Ishikawa (cell line): ENCODE measurements at regions not wholly inside any gene's neighbourhood (a gene's known extent, or its start where the extent isn't known, plus 50 kb on each side); places are given as distances from the start of the nearest gene placed in this dataset.

Experiments used
- CEBPB ChIP-seq: IDR thresholded peaks from 2 replicates; pipeline ENCODE4 v1.6.1; 2012
- CREB1 ChIP-seq: IDR thresholded peaks from 2 replicates; pipeline ENCODE4 v1.6.1; 2012; ENCODE audit warnings: low read depth
- EGR1 ChIP-seq: IDR thresholded peaks from 2 replicates; pipeline ENCODE4 v1.6.1; 2012
- EP300 ChIP-seq: IDR thresholded peaks from 2 replicates; pipeline ENCODE4 v1.6.1; 2012; ENCODE audit warnings: borderline replicate concordance
- FOXM1 ChIP-seq: IDR thresholded peaks from 2 replicates; pipeline ENCODE4 v1.6.1; 2012; ENCODE audit warnings: low read depth, borderline replicate concordance
- NFIC ChIP-seq: IDR thresholded peaks from 2 replicates; pipeline ENCODE4 v1.6.1; 2012
- RAD21 ChIP-seq: IDR thresholded peaks from 2 replicates; pipeline ENCODE4 v1.6.1; 2012; ENCODE audit warnings: low read depth
- TAF1 ChIP-seq: IDR thresholded peaks from 2 replicates; pipeline ENCODE4 v1.6.1; 2012; ENCODE audit warnings: low read depth, mild to moderate bottlenecking
- TCF12 ChIP-seq: IDR thresholded peaks from 2 replicates; pipeline ENCODE4 v1.6.1; 2012; ENCODE audit warnings: low read depth
- TEAD4 ChIP-seq: IDR thresholded peaks from 2 replicates; pipeline ENCODE4 v1.6.1; 2012
- YY1 ChIP-seq: IDR thresholded peaks from 2 replicates; pipeline ENCODE4 v1.6.1; 2012; ENCODE audit warnings: low read depth
- ZBTB7A ChIP-seq: IDR thresholded peaks from 2 replicates; pipeline ENCODE4 v1.6.1; 2012; ENCODE audit warnings: low read depth
- TF ChIP-seq, protein P1 (sequence below): IDR thresholded peaks from 2 replicates; pipeline ENCODE4 v1.6.1; 2012; ENCODE audit warnings: low read depth, mild to moderate bottlenecking
- TF ChIP-seq, protein P2 (sequence below): IDR thresholded peaks from 2 replicates; pipeline ENCODE4 v1.6.1; 2012
- TF ChIP-seq, protein P3 (sequence below): IDR thresholded peaks from 2 replicates; pipeline ENCODE4 v1.6.1; 2012

DNA sequence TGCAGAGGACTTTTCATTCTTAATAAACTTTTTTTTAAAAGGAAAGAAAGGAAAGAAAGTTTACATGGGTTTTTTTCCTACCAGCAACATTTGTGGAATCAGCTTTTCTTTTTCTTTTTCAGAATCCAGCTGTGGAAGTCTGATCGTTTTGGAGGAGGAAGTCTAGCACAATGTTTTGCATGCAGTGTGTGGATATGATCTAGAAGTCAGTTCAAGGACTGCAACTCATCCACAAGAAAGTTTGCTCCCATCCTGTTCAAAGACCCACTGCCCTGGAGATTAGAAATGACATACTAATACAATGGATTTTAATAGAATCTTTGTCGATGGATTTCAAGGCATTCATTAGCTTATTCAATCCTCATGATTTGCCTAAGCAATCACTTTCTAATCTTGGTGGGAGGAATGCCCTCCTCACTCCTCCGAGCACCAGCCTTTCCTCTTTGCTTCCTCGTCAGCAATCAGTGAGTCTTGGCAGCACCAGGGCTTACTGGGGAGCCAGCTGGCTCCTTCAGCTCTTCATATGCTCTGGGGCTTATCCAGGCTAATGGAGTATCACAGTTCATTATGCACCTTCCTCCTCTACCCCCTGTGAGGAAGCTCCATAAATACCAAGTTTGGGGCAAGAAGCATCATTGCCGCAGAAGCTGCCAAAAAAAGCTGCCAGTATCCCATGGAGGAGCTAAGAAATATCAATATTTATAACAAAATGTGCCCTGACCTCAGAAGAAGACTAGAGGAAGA, 392.3 kb upstream of the PKN2 start:
- TF ChIP-seq RAD21: no peak
- no peak for TF ChIP-seq TAF1
- TF ChIP-seq CREB1: no peak
- TF ChIP-seq NFIC: no peak
- TF ChIP-seq EGR1: no peak
- no peak for TF ChIP-seq EP300
- TF ChIP-seq, protein P1, sequence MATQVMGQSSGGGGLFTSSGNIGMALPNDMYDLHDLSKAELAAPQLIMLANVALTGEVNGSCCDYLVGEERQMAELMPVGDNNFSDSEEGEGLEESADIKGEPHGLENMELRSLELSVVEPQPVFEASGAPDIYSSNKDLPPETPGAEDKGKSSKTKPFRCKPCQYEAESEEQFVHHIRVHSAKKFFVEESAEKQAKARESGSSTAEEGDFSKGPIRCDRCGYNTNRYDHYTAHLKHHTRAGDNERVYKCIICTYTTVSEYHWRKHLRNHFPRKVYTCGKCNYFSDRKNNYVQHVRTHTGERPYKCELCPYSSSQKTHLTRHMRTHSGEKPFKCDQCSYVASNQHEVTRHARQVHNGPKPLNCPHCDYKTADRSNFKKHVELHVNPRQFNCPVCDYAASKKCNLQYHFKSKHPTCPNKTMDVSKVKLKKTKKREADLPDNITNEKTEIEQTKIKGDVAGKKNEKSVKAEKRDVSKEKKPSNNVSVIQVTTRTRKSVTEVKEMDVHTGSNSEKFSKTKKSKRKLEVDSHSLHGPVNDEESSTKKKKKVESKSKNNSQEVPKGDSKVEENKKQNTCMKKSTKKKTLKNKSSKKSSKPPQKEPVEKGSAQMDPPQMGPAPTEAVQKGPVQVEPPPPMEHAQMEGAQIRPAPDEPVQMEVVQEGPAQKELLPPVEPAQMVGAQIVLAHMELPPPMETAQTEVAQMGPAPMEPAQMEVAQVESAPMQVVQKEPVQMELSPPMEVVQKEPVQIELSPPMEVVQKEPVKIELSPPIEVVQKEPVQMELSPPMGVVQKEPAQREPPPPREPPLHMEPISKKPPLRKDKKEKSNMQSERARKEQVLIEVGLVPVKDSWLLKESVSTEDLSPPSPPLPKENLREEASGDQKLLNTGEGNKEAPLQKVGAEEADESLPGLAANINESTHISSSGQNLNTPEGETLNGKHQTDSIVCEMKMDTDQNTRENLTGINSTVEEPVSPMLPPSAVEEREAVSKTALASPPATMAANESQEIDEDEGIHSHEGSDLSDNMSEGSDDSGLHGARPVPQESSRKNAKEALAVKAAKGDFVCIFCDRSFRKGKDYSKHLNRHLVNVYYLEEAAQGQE: no peak
- TF ChIP-seq YY1: no peak
- no peak for TF ChIP-seq TEAD4
- TF ChIP-seq, protein P2, sequence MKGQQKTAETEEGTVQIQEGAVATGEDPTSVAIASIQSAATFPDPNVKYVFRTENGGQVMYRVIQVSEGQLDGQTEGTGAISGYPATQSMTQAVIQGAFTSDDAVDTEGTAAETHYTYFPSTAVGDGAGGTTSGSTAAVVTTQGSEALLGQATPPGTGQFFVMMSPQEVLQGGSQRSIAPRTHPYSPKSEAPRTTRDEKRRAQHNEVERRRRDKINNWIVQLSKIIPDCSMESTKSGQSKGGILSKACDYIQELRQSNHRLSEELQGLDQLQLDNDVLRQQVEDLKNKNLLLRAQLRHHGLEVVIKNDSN: no peak
- no peak for TF ChIP-seq CEBPB
- no peak for TF ChIP-seq FOXM1
- TF ChIP-seq TCF12: no peak
- TF ChIP-seq, protein P3, sequence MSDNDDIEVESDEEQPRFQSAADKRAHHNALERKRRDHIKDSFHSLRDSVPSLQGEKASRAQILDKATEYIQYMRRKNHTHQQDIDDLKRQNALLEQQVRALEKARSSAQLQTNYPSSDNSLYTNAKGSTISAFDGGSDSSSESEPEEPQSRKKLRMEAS: no peak
- no peak for TF ChIP-seq ZBTB7A

DNA sequence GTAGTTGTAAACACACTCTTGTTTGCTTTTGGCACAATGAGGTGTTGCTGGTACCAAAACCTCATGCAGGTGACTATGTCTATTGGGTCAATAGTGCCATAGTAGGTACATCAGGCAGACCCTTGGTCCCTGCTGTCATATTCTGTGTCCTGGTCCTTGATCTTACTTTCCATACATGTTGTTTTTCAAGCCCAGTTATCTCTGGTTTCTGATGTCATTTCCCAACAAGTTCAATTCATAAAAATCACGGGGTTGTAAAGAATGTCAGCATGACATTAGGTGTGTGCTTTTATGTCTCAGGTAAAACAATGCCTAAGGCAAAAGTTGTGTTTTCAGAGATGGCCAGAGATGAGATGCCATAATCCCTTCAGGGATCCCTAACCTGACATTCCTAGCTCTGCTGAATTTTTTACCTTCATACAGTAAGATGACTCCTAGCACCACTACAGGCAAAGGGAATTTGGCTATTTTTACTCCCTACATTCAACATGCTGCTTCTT, 390.3 kb upstream of the PKN2 start:
- TF ChIP-seq, protein P2: no peak
- no peak for TF ChIP-seq RAD21

DNA sequence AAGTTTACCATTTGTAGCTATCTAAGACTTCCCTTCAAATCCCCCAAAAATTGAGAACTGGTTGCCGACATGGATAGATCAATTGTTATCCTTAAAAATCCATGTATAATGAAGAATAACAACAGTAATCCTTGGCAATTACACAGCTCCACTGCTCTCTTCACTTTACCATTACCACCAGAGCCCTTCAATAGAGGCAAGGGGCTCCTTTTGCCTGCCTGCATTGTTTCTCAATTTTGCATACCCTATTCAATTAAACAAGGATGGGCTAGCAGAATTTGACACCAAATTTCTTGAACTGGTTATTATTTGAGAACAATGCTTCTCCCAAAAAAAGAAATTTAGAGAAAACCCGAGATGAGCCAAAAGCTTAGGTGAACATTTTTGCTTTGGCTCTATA, 387.8 kb upstream of the PKN2 start:
- TF ChIP-seq TAF1 (no peak), CREB1 (no peak), ZBTB7A (no peak), TCF12 (no peak), NFIC (no peak), CEBPB (no peak), YY1 (no peak), RAD21 (no peak), EP300 (no peak), FOXM1 (no peak), TEAD4 (no peak), EGR1 (no peak)
- TF ChIP-seq, protein P1: no peak
- TF ChIP-seq, protein P2: no peak
- TF ChIP-seq, protein P3: no peak

DNA sequence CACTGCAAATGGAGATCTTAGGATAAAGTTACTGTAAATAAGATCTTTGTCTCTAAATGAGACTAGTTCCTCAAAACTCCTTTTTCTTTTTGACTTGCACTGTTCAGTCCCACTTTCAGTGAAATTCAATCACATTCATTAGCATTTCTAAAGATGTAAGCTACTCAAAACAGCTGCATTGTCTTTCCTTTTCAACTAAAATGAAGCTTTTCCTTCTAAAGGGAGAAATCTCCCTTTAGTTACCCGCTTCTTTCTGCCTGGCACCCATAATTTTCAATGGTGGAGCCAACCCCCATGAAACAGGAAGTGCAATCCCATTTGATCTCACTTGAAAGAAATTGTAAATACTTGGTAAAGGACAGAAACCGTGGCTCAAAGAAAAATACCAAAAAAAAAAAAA, 387.4 kb upstream of the PKN2 start:
- TF ChIP-seq, protein P2: no peak
- TF ChIP-seq FOXM1 (no peak), NFIC (no peak), TEAD4 (no peak), RAD21 (no peak), CREB1 (no peak)

DNA sequence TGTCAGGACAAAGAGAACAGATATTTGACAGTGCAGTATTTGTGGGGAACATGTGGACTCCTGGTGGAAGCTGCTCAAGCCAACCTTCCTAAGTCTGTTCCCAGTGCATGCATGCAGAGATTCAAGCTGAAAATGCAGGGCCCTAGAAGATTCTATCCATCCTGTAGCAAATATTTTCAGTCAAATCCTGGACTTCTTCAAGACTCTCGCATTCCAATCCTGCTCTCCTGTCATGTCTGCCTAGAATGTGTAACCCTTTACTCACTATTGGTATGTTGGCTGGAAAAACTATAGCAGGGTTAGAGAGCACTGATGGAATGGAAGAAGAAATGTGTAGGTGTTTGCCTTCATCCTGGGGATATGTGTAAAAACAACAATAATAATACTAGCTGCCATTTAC, 385.6 kb upstream of the PKN2 start:
- no peak for TF ChIP-seq YY1
- TF ChIP-seq TEAD4: no peak
- TF ChIP-seq, protein P3: no peak
- TF ChIP-seq ZBTB7A: no peak
- no peak for TF ChIP-seq FOXM1
- no peak for TF ChIP-seq EP300
- no peak for TF ChIP-seq TAF1
- TF ChIP-seq, protein P2: no peak
- no peak for TF ChIP-seq TCF12
- no peak for TF ChIP-seq CREB1
- no peak for TF ChIP-seq RAD21
- TF ChIP-seq CEBPB: no peak
- TF ChIP-seq EGR1: no peak
